ENCODE measurements at regions not wholly inside any gene's neighbourhood (a gene's known extent, or its start where the extent isn't known, plus 50 kb on each side); places are given as distances from the start of the nearest gene placed in this dataset.

- Histone ChIP-seq H3K4ac (replicated peaks; ENCODE audit: insufficient read length, low read depth, low read length) (no peak overlapping the region), H2AFZ (ENCODE audit: low read length) (no peak overlapping the region), H4K5ac (ENCODE audit: insufficient read length, low read depth, low read length) (no peak overlapping the region), H3K4me3 (ENCODE audit: extremely low read depth in 1 of 4, insufficient read depth in 2 of 4, low read depth in 3 of 4, low read length in 4 of 4) (no peak overlapping the region), H3K27ac (ENCODE audit: low read depth, low read length) (no peak overlapping the region), H3K23ac (ENCODE audit: insufficient read length) (no peak overlapping the region), H3K27me3 (replicated peaks in 1 of 4; ENCODE audit: control insufficient read depth in 3 of 4, extremely low read depth in 1 of 4, insufficient read depth in 3 of 4, low read length in 3 of 4) (no peaks in the 10 kb centered on the region), H3K23me2 (ENCODE audit: low read depth, low read length) (no peaks in the 10 kb centered on the region; the same call in 1 of the 2 replicates), H2AK5ac (ENCODE audit: low read depth, low read length) (no peak overlapping the region), H3K18ac (ENCODE audit: extremely low read depth, low read length) (no peak overlapping the region), H4K8ac (ENCODE audit: extremely low read depth, insufficient read depth, low read length) (no peak overlapping the region), H3K4me1 (replicated peaks in 1 of 4; ENCODE audit: control insufficient read depth in 3 of 4, insufficient read depth in 4 of 4, low read length in 3 of 4) (no peaks in the 10 kb centered on the region), H4K20me1 (replicated peaks in 1 of 2; ENCODE audit: control insufficient read depth in 1 of 2, insufficient read depth in 2 of 2, low read length in 2 of 2) (no peaks in the 10 kb centered on the region), H3K36me3 (ENCODE audit: control insufficient read depth in 2 of 4, insufficient read depth in 4 of 4, low read length in 3 of 4) (no peaks in the 10 kb centered on the region; a peak in 1 of 8 replicates), H3K56ac (replicated peaks; ENCODE audit: insufficient read length, low read depth, low read length) (no peak overlapping the region), H3K79me1 (ENCODE audit: low read depth, low read length) (no peaks in the 10 kb centered on the region), H2BK120ac (replicated peaks; ENCODE audit: low read depth, low read length) (no peak overlapping the region), H4K91ac (replicated peaks; ENCODE audit: insufficient read length, low read length) (no peak overlapping the region), H3K9ac (replicated peaks in 1 of 4; ENCODE audit: extremely low read depth in 1 of 4, low read depth in 3 of 4, low read length in 3 of 4) (no peak overlapping the region), H2BK15ac (ENCODE audit: low read length) (no peak overlapping the region), H3K9me3 (ENCODE audit: insufficient read depth in 2 of 2, low read depth in 1 of 2, low read length in 1 of 2) (no peaks in the 10 kb centered on the region), H2BK5ac (ENCODE audit: low read depth, low read length) (no peak overlapping the region), H3K79me2 (ENCODE audit: control insufficient read depth in 1 of 2, insufficient read depth in 2 of 2, low read length in 2 of 2) (no peaks in the 10 kb centered on the region), H2BK20ac (ENCODE audit: low read length) (no peak overlapping the region), H3K4me2 (ENCODE audit: insufficient read depth in 1 of 2, low read depth in 2 of 2, low read length in 2 of 2) (no peak overlapping the region), H2BK12ac (ENCODE audit: low read depth, low read length) (no peak overlapping the region), H3K14ac (ENCODE audit: insufficient read length) (no peak overlapping the region)
- ChIA-PET POLR2A (ENCODE audit: partially characterized antibody) (no interaction called here), CTCF (ENCODE audit: partially characterized antibody) (interaction anchor here (0.7 kb wide), 1 partner anchor 1189 kb away, joined by 4 read pairs; no protein-coding TSS in a partner anchor)
- FAIRE-seq (no peak), DNase-seq (ENCODE audit: low read depth in 1 of 2, low spot score in 2 of 2) (no peak)
- WGBS, 2 experiments (ENCODE audit: extremely low coverage in 1 of 2, insufficient coverage in 1 of 2, insufficient read length in 1 of 2, insufficient replicate concordance in 2 of 2, low coverage in 1 of 2, low lambda C conversion rate in 2 of 2, missing lambda C conversion rate in 1 of 2): 100% methylated on average over 1 of the region's 1 CpG; no CpG with 5 or more reads in 1 of the 2 experiments
- TF ChIP-seq CBX5 (IDR thresholded peaks at IDR 0.05; ENCODE audit: low read depth, low read length) (no peak), FOSL1 (IDR thresholded peaks at IDR 0.05; ENCODE audit: insufficient read depth, low read depth, low read length) (no peak), NRF1 (IDR thresholded peaks at IDR 0.05; ENCODE audit: low read depth, low read length) (no peak), SAP30 (IDR thresholded peaks at IDR 0.05; ENCODE audit: insufficient read depth, insufficient replicate concordance, low read length) (no peak), RNF2 (IDR thresholded peaks at IDR 0.05; ENCODE audit: borderline replicate concordance, low read depth, low read length, missing control alignments, poor library complexity, severe bottlenecking) (no peak), CREB1 (IDR thresholded peaks at IDR 0.05) (no peak), MAX (IDR thresholded peaks at IDR 0.05) (no peak), ATF3 (IDR thresholded peaks at IDR 0.05; ENCODE audit: insufficient read depth, low read depth, low read length) (no peak), EZH2 (IDR thresholded peaks at IDR 0.05; ENCODE audit: low read depth, low read length, severe bottlenecking) (no peak), CHD1 (IDR thresholded peaks at IDR 0.05; ENCODE audit: low read depth, low read length) (no peak), YY1 (IDR thresholded peaks at IDR 0.05; ENCODE audit: low read depth, low read length) (no peak), HDAC6 (IDR thresholded peaks at IDR 0.05; ENCODE audit: low read depth, low read length) (no peak), MAFK (IDR thresholded peaks at IDR 0.05; ENCODE audit: low read depth, low read length) (no peak)
Measured at GRCh38 chr3:170644711-170645110, 58.8 kb upstream of the SLC7A14 start.
